Kidney tubule cell (primary cell): ENCODE measurements at regions not wholly inside any gene's neighbourhood (a gene's known extent, or its start where the extent isn't known, plus 50 kb on each side); places are given as distances from the start of the nearest gene placed in this dataset.
A peak's percentile ranks its signal among the peaks of the same experiment; 100 is the strongest.

Experiments
- DNase-seq: peaks from one replicate; pipeline ENCODE4 v3.0.0-alpha.2; 2018; ENCODE audit warnings: low spot score

DNA sequence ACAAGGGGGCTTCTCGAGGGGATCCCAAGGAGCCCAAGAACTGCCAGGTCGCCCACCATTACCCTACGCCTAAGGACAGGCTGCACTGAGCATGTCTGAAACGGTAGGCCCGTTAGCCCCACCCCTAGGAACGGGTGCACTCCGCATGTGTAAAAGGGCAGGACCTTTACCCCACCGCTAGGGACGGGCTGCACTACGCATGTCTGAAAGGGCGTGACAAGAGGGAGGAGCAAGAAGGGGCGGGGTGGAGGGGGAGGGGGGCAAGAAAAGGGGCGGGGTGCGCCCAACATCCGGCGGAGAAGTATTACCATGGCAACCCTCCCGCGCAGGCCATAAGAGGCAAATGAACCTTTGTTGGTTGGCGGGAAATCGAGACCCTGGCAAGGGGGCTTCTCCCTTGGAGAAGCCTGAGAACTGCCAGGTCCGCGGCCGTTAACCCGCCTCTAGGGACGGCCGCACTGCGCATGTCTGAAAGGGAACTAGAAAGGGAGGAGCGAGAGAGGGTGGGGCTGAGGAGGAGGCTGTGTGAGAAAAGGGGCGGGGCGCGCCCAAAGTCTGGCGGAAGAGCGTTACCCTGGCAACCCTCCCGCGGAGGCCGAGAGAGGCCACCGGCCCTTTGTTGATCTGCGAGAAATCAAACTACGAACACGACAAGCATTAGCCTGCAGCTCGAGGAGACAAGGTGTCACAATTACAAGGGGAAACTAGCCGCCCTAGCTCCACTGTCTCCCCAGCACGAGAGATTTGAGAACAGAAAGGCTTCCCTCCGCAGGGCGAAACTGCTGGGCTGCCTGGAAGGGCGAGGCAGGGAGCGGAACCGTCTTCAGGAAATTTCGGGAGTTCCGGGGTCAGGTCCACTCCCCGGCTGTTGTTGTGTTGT is 2046.8 kb downstream of the TP53TG3F start:
- no peak for DNase-seq

DNA sequence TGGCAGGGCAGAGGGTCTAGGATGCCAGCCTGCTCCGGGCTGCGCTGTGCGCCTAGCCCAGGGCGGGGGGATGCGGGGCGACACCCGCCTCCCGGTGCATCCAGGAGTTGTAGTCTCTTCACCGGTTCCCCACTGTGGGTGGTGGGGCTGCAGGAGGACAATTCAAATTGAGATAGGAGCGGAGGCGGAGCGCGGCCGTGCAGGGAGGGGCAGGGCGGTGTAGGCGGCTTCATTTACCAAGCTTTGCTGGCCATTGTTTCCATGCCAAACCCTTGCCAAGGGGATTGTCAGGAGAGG is 2047.4 kb downstream of the TP53TG3F start:
- no peak for DNase-seq

DNA sequence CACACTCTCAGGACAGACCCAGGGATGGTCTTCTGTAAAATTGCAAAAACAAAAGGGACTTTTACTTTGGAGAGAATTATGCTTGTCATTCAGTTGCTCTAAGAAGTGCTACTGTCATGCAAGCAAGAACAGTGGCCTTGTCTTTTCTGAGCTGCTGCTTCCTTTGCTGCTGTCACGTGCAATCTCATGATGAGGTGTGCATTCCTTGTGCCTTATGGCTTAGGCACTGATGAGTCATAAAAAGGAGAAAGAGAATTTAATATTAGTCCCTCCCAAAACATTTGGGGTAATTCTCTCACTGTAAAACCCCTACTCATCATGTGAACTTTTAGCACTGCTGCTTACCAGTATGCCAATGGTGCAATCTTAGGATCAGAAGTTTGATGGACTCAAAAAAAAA is 2051.3 kb downstream of the TP53TG3F start:
- DNase-seq, result no peak

DNA sequence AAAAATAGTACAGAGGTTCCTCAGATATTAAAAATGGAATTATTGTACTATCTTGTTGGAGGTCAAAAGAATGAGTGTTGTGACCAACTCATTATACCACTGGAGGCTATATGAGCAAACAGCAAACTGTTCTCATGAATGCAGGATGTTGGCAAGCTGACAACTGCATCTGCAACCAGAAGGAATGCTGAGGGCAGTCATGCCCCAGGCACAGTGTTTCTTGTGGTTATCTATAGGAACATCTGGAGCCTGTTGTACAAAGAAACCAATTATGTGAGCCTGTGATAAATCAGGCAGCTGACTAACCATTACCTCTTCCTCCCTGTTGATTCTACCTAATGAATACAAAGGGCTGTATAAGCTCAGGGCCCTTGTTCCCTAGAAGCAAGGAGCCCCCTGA is 2057.1 kb downstream of the TP53TG3F start:
- DNase-seq, result no peak

DNA sequence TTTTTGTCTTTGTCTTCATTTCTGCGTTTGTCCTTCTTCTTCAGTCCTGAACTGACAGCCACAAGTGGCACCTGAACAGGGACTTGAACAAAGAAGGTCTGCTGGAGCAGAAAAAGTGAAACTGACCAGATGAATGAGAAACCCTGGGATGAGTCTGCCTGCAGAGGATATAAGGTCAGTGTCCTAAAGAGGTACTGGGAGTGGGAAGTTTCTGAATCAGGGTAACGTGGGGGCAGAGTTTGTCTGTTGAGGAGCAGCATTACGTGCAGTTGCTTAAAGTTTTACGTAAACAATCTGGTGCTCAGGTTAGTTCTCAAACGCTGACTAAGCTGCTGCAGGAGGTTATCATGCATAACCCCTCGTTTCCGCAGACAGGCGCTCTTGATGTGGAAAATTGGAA is 2057.6 kb downstream of the TP53TG3F start:
- no peak for DNase-seq

DNA sequence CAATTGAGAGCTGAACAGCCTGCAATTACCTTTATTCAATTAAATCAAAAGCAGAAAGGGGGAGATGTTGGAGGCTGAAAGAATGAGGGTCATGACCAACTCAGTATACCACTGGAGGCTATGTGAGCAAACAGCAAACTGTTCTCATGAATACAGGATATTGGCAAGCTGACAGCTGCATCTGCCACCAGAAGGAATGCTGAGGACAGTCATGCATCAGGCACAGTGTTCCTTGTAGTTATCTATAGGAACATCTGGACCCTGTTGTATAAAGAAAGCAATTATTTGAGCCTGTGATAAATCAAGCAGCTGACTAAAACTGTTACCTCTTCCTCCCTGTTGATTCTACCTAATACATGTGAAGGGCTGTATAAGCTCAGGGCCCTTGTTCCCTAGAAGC is 2064.6 kb downstream of the TP53TG3F start:
- no peak for DNase-seq

DNA sequence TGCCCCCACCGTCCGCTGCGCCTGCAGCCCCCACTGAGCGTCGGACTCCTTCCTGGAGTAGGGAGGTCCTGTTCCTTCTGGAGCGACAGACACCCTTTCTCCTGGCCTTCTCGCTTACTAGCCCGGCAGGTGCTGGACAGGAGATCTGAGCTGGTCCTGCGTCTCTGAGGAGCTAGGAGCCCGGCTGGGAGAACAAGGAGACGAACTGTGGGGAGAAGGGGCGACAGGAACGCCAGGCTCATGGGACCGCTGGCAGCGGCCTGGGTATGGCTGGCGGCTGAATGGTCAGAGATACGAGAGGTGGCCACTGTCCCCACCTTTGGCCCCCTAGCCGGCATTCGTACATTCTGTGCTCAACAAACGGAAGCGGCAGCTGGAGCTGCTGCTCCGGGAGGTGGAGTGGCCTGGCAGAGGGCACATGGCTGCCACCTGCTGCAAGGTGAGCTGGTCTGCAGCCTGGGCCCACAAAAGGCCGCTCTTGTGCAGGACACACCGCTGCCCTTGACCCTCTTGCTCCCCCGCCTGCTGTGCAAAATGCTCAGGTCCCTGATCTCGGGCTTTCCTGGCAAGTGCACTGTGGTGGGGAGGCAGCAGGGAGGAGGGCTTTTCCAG is 2066.7 kb downstream of the TP53TG3F start:
- DNase-seq, result no peak

DNA sequence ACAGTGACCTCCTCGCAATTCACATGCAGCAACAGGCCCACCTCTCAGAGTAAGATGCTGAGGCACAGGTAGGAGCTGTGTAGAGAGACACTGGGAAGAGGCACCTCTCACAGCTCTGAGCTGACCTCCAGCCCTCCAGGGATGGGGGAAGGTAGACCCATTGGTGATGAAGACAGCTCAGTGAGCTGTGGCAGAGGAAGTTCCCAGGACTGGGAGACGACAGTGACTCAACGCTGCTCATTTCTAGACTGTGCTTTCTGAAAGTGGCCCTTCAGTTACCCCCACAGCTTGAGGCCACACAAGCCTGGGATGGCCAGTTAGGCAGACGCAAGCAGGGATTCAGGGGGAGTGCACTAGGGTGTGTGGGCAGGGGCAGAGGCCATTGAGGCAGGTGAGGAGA is 2073.2 kb downstream of the TP53TG3F start:
- peak; percentile 30 for DNase-seq

DNA sequence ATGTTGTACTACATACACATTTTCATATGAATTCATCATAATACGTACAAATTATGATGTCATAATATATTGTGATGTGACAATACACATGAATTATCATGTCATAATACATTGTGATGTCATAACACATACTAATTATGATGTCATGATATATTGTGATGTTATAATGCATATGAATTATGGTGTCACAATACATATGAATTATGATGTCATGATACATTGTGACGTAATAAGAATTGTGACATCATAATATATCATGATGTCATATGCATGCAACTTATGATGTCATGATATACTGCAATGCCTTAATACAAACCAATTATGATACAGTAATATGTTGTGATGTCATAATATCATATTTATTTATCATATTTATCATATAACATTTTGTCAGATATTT is 2074.3 kb downstream of the TP53TG3F start:
- DNase-seq, result no peak

DNA sequence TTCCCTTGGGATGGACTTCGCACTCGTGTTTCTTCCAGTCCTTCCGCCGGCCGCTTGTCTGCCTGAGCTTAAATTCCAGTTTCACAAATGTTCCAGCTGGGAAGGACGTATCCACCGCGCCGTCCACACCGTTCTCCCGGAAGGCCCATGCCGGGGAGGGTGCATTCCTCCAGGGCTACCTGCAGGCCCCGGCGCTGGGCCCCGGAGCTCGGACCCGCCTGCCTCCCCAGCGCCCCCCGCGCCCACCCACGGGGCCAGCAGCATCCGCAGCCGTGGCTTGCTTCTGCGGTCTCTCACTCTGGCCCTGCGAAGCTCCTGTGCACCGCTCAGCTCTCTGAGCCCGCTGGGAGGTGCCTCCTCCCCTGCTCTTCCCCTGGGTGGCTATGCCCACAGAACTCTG is 2084.1 kb downstream of the TP53TG3F start:
- no peak for DNase-seq

DNA sequence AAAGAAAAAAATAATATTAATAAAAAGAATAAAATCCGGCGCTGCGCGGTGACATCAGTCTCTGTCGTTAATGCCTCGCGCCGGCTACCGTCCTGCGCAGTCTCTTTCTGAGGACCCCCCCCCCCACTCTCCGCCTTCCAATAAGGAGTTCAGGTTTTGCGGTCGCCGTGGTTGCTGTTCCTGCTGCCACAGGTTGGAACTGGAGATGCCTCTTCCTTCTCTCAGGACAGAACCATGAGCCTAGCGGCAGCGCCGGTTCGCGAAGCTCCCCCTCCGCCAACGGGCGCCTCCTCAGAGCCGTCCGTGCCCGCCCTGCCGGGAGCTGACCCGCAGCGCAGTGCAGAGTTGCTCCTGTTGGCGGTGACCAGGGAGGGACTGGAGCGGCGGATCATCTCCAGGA is 2093.4 kb downstream of the TP53TG3F start:
- no peak for DNase-seq

DNA sequence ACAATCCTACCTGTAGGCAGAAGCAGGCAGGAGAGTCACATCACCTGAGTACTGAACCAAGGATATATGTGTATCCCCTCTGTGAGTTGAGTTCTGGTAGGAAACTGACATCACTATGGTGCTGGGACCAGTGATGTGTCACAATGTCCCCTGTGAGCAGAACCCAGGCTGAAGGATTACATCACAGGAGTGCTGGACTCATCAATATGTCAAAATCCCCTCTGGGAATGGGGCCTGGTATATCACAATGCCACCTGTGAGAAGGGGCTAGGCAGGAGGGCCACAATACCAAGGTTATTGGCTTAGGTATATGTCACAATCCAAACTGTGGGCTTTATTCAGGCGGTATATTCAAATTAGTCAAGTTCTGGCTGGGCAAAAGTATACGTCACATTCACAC is 2098.3 kb downstream of the TP53TG3F start:
- no peak for DNase-seq

DNA sequence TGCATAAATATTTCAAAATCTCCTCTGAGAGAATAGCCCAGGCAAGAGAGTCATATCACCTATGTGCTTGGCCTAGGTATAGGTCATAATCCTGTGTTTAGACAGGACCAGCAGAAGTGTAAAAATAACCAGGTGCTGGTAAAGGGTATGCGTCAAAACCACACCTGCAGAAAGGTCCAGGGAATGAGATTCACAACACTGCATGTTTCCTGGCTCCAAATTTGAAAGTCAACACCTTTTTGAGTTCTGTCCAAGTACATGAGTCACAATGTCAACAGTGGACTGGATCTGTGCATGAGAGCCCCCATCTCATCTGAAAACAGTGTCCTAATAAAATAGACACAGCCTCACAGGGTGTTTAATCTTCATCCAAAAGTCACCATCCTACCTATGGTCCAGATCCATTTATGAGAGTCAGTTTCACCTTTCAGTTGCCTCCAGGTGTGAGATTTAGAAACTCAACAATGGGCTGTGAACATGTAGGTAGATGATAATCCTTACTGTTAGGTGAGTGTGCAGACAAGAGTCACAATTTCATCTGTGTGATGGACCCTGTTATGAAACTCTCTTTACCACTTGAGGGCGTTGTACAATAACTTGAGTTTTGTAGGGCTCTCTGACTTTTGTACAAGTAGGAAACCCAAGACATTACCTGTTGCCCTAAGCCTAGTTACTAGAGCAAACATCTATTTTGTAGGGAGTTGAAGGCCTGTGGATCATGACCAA is 2100.7 kb downstream of the TP53TG3F start:
- DNase-seq, result peak; percentile 36

DNA sequence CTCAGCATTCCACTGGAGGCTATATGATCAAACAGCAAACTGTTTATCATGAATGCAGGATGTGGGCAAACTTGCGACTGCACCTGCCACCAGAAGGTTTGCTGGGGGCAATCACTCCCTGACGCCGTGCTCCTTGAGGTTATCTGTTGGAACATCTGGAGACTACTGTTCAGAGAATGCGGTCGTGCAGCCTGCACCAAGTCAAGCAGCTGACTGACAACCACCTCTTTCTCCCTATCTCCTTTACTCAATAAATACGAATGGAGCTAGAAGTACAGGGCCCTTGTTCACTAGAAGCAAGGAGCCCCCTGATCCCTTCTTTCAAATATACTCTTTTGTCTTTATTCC is 2101.2 kb downstream of the TP53TG3F start:
- no peak for DNase-seq

DNA sequence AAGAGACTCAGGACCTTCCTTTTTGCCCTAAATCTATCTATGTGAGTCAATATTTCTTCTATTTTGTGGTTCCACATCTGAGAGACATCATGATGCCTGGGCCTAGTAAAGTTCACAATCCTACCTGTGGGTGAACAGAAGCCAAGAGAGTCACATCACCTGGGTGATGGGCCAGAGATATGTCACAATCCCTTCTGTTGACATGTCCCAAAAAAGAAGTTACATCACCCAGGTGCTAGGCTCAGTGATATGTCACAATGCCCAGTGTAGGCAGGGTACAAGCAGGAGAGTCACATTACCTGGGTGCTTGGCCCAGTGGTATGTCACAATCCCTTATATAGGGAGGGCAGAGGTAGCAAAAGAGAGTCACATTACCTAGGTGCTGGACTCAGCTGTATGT is 2101.9 kb downstream of the TP53TG3F start:
- DNase-seq, result no peak

DNA sequence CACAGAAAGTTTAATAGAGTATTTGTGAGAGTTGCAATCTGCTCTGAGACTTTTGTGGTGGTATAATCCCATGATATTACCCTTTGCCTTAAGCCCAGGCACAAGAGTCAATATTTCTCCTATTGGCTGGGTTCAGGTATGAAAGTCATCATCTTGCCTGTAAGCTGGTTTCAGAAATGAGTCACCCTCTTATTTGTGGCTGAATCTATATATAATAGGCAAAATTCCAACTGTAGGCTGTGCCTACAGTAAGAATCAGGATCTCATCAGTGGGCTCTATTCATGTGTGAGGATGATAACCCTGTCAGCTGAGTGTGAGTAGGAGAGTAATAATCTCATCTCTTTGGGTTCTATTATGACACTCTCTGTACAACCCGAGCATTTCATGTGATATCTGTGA is 2103.1 kb downstream of the TP53TG3F start:
- peak; percentile 40 for DNase-seq

DNA sequence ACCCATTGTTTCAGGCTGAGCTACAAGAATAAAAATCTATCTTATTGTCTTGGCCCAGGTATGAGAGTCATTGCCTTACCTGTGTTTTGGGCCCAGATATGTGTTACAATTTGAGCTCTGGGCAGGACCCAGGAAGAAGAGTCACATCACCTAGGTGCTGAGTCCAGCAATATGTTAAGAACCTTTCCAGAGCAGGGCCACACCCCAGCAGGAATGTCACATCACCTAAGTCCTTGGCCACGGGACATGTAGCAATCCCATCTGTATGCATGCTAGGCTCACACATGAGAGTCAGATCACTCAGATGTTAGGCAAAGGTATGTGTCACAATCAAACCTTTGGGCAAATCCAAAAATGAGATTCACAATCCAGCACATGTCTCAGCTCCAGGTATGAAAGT is 2103.5 kb downstream of the TP53TG3F start:
- no peak for DNase-seq

DNA sequence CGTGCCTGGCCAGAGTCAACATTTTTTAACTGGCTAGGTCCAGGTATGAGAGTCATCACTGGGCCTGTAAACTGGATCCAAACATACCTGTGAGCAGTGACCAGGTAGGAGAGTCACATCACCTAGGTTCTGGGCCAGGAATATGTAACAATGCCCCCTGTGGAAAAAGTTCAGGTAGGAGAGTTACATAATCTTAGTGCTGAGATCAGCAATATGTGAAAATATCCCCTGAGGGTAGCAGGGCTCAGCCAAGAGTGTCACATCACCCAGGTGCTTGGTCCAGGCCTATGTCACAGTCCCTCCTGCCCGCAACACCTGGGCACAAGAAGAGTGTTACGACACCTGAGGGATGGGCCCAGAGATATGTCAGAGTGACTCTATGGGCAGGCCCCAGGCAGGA is 2104.7 kb downstream of the TP53TG3F start:
- DNase-seq, result no peak

DNA sequence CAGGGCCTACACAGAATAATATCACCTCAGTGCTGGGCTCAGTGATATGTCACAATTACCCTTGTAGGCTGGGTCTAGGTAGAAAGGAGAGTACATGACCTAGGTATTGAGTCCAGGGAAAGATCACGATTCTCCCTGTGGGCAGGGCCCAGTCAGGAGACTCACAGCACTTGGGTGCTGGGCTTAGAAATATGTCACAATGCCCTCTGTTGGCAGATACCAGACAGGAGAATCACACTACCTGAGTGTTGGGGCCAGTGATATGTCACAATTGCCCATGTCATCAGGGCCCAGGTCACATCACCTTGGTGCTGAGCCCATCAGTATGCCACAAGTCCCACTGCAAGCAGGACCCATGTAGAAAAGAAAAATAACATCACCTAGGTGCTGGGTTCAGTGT is 2105.5 kb downstream of the TP53TG3F start:
- no peak for DNase-seq

DNA sequence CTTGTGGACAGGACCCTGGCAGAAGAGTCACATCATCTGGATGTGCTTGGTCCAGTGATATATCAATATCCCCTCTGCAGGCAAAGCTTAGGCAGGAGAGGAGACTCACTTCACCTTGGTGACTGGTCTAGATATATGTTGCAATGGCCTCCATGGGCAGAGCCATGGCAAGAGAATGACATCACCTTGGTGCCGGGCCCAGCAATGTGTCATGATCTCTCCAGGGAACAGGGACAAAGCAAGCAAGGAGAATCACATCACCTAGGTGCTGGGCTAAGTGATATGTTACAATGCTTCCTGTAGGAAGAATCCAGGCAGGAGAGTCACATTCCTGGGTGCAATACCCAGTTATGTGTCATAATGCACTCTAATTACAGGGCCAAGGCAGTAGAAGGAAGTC is 2106.2 kb downstream of the TP53TG3F start:
- peak; percentile 80 for DNase-seq

DNA sequence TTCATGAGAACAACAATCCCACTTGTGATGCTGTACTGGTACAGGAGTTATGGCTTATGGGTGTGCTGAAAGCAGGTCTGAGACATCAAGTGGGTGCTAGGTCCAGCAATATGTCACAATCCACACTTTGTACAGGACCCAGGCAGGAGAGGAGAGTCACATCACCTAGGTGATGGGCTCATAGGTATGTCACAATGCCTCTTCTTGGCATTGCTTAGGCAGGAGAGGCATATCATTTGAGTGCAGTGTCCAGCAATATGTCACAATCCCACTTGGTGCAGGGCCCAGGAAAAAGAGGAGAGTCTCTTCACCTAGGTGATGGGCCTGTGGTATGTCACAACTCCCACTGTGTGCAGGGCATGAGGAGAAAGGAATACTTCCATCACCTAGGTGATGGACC is 2110.0 kb downstream of the TP53TG3F start:
- no peak for DNase-seq

DNA sequence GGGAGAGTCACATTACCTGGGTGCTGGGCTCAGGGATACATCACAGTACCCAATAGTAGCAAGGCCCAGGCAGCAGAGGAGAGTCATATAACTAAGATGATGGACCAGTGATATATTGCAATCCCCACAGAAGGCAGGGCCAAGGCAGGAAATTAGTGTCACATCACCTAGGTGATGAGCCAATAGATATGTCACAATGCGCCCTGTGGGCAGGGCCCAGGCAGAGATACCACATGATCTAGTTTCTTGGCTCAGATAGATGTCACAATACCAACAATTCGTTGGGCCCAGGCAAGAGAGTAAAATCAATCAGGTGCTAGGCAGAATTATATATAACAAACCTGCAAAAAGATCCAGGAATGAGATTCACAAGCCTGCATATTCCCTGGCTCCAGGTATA is 2111.5 kb downstream of the TP53TG3F start:
- no peak for DNase-seq

DNA sequence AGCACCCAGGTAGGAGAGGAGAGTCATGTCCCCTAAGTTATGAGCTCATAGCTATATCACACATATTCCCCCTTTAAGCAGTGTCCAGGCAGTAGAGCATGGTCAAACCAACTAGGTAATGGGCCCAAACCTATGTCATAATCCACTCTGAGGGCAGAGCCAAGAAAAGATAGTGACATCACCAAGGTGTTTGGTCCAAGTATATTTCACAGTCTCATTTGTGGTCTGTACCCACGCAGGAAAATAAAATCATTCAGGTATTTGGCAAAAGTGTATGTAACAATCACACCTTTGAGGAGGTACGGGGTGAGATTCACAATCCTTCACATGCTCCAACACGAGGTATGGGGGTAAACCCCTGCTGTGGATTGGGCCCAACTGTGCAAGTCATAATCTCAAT is 2112.8 kb downstream of the TP53TG3F start:
- DNase-seq, result no peak

DNA sequence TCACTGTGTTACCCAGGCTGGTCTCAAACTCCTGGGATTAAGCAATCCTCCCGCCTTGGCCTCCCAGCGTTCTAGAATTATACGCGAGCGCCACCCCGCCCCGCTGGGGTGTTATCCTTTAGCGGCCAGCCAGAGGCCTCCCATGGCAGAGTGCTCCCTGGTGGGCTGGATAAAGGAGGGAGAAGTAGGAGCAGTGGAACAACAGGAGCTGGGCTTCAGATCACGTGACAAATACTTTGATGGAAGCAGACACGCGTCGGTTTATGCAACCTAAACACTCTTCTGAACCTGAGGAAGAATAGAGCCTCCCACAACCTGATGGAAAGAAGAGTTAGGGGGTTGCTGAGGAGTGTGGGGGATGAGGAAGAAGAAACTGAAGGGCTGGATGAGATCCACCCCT is 2114.0 kb downstream of the TP53TG3F start:
- no peak for DNase-seq
